Astrocyte (in vitro differentiated cells and primary cell): ENCODE measurements at regions not wholly inside any gene's neighbourhood (a gene's known extent, or its start where the extent isn't known, plus 50 kb on each side); places are given as distances from the start of the nearest gene placed in this dataset.

Experiments
- CTCF ChIP-seq: IDR thresholded peaks from 2 replicates; pipeline ENCODE4 v1.5.1; 2011; ENCODE audit warnings: low read depth, mild to moderate bottlenecking, inconsistent platforms, low read length, moderate library complexity; ENCODE audit not compliant: insufficient read depth
- EZH2 ChIP-seq: IDR thresholded peaks from 2 replicates; pipeline ENCODE4 v1.6.1; 2012; ENCODE audit warnings: mild to moderate bottlenecking, low read length, inconsistent platforms; ENCODE audit not compliant: insufficient read depth

- no peak for TF ChIP-seq EZH2
- TF ChIP-seq CTCF, result no peak
Observed at GRCh38 chr18:3345452-3345851, 83.5 kb downstream of the MYL12B start.
